Left kidney (tissue), 1 donor: ENCODE measurements at regions not wholly inside any gene's neighbourhood (a gene's known extent, or its start where the extent isn't known, plus 50 kb on each side); places are given as distances from the start of the nearest gene placed in this dataset.

ENCODE experiments used
- DNase-seq: peaks from one replicate; pipeline ENCODE4 v3.0.0-alpha.2; 2013

- DNase-seq: no peak
Observed at GRCh38 chr17:73956169-73956568, 247.3 kb upstream of the RPL38 start.

GRCh38 chr17:73956595-73957465 lies 246.6 kb upstream of the RPL38 start:
- DNase-seq: peak; percentile 44

- no peak for DNase-seq
Observed at GRCh38 chr17:73957564-73957963, 245.9 kb upstream of the RPL38 start.

- no peak for DNase-seq
Observed at GRCh38 chr17:73958453-73958852, 245.0 kb upstream of the RPL38 start.

GRCh38 chr17:73960469-73960868 lies 243.0 kb upstream of the RPL38 start:
- no peak for DNase-seq

GRCh38 chr17:73962308-73962707 lies 241.2 kb upstream of the RPL38 start:
- no peak for DNase-seq

- no peak for DNase-seq
Observed at GRCh38 chr17:73968680-73969079, 234.8 kb upstream of the RPL38 start.

- DNase-seq: no peak
Observed at GRCh38 chr17:73969956-73970355, 233.5 kb upstream of the RPL38 start.

- DNase-seq: no peak
Observed at GRCh38 chr17:73971127-73971526, 232.4 kb upstream of the RPL38 start.

GRCh38 chr17:73972056-73972455 lies 231.4 kb upstream of the RPL38 start:
- DNase-seq: no peak

- DNase-seq: no peak
Observed at GRCh38 chr17:73972901-73973300, 230.6 kb upstream of the RPL38 start.

- no peak for DNase-seq
Observed at GRCh38 chr17:73973586-73974409, 229.7 kb upstream of the RPL38 start.

GRCh38 chr17:73974536-73974935 lies 228.9 kb upstream of the RPL38 start:
- DNase-seq: no peak

GRCh38 chr17:73976147-73976546 lies 227.3 kb upstream of the RPL38 start:
- DNase-seq: no peak

- DNase-seq: peak; percentile 35
Observed at GRCh38 chr17:73976676-73977521, 226.6 kb upstream of the RPL38 start.

- no peak for DNase-seq
Observed at GRCh38 chr17:73980517-73980916, 223.0 kb upstream of the RPL38 start.

- DNase-seq: no peak
Observed at GRCh38 chr17:73982871-73983270, 220.6 kb upstream of the RPL38 start.

- DNase-seq: no peak
Observed at GRCh38 chr17:73983621-73984400, 219.7 kb upstream of the RPL38 start.

GRCh38 chr17:73984941-73985340 lies 218.5 kb upstream of the RPL38 start:
- peak; percentile 74 for DNase-seq

- DNase-seq: no peak
Observed at GRCh38 chr17:73985466-73986015, 217.9 kb upstream of the RPL38 start.

- no peak for DNase-seq
Observed at GRCh38 chr17:73986641-73987177, 216.8 kb upstream of the RPL38 start.
